NCI-H1694 treated with DMSO at 0.1 percent for 48 hours (cell line): ENCODE measurements at regions not wholly inside any gene's neighbourhood (a gene's known extent, or its start where the extent isn't known, plus 50 kb on each side); places are given as distances from the start of the nearest gene placed in this dataset.

Experiments used
- DNase-seq: peaks from one replicate; lab custom pipeline; 2025; lab: John Stamatoyannopoulos, UW

DNA sequence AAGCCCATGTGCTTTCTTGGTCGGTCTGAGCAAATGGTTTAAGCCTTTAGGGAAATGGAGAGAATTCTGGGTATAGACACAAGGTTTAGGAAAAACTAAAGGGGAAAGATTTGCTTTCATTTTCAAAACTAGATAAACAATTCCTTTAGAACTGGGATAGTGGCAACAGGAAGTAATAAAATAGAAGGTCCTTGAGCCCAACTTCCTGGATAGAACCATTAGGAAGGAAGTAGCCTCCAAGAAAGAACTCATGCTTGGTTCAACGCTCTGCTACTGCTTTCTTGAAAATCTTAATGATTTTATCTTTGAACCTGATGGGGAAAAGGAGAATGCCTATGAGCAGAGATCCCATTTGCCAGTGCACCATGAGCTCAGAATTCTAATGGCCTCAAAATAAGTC lies 147.0 kb upstream of the THRB start:
- no peak for DNase-seq

DNA sequence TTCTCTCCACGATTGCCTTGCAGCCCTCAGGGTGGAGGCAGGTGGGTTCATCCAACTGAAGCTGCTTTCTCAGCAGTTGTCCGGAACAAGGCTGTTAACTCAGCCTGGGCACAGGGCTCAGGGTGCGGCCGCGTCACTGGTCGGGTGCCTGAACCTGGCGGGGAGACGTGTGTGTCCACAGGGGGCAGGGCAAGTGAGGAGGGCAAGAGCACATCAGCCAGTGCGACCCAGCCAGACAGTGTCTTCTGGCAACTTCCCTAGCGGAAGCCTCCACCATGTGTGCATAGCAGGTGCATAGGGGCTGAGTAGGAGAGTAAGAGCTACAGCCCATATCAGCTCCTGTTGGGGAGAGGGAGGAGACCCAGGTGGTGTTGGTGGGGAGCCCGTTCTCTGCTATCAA lies 150.4 kb upstream of the THRB start:
- DNase-seq = no peak

DNA sequence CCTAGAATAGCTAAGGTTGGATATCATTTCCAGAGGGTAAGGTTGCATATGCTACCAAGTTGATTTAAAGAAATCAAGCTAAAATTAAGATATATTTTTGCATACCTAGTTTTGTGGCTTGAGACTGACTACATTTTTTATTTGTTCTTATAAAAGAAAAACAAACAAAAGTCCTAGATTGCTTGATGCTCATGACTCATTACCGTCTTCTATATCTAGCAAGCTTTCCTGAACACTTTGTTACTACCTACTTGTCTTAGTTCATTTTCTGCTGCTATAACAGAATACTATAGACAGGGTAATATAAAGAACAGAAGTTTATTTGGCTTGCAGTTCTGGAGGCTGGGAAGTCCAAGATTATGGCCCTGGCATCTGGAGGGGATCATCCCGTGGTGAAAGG lies 152.1 kb upstream of the THRB start:
- DNase-seq = no peak

DNA sequence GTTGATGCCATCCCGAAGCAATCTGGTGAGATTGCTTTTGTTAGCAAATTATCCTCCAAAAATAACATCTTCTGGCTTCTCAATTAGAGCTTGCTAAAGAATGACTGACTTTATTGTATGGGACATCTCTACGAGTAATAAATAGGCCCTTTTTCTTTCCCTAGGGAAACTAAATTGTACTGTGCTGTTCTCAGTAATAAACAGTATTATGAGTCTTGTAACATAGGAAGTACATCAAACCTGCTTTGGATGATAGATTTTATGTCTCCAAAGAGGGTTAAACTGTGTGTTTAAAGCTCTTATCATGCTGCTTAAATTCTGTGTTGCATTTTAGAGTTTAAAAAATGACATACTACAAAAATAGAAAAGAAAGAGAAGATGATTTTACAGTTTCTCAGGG lies 153.4 kb upstream of the THRB start:
- no peak for DNase-seq

DNA sequence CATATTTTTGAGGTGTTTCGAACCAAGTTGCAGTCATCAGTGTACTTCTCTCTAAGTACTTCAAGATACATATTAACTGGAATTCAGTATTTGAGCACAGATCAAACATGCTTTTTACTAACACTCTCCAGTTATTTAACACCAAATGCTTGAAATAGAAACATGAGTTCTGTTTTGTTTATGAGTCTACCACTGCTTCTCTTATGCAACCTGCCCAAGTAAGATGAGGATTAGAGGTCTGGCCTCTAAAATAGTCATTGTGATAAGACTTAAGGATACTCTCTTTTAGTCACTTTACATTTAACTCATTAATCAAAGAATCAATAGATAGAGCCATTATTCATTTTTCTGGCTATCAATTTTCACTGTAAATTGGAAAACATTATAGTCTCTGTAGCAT lies 156.2 kb upstream of the THRB start:
- DNase-seq = no peak

DNA sequence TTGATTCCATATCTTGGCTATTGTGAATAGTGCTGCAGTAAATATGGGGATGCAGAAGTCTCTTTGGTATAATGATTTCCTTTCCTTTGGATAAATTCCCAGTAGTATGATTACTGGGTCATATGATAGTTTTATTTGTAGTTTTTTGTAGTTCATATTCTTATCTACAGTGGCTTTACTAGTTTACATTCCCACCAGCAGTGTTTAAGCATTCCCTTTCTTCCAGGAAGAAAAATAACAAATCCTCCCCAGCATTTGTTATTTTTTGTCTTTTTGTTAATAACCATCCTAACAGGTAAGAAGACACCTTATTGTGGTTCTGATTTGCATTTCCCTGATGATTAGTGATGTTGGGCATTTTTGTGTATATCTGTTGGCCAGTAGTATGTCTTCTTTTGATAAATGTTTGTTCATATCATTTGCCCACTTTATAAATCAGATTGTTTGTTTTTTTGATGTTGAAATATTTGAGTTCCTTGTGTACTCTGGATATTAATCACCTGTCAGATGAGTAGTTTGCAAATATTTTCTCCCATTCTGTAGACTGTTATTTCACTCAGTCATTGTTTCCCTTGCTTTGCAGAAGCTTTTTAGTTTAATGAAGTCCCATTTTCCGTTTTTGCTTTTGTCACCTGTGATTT lies 163.3 kb upstream of the THRB start:
- DNase-seq = no peak

DNA sequence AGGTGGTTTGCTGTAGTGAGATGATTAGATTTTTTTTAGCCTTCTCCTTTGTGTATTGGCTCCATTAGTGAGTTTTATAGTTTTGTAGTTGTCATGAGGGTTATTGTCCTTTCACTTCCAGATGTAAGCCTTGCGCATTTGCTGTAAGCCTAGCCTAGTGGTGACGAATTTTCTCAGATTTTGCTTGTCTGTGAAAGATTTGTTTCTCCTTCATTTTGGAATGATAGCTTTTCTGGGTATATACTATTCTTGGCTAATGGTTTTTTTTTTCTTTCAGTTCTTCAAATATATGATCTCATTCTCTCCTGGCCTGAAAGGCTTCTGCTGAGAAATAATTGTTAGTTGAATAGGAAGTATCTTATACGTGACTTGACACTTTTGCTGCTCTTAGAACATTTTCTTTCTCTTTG lies 166.5 kb upstream of the THRB start:
- no peak for DNase-seq

DNA sequence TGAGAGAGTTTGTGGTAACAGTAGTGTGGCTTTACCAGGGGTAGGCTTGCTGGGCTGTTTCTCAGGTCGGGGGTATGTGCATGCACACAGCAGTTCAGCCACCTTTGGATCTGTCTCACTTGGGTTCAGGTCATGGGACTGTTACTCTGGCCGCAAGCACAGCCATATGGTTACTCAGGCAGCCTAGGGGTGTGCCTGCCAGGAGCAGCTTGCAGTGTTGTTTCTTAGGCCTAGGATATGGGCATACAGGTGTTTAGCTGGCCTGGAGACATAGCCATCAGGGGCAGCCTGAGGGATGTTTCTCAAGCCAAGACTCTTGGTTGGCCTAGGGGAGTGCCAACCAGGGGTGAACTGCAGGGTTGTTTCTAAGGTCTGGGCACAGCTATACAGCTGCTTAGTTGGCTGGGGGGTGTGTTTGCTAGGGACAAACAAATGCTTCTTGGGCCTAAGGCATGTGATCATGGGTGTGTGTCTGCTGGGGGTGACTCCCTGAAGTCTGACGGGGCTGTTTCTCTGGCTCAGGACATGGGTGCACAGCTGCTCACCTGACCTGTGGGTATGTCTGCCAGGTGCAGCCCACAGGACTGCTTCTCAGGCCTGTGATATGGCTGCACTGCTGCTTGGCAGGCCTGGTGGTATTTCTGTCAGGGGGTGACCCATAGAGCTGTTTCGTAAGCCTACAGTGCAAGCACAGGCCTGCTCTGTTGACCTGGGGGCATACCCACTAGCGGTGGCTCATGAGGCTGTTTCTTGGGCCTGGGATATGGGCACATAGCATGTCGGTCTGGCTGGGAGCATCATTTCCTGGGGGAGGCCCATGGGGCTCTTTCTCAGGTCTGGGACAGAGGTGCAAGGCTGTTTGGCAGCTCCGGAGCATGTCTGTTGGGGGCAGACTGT lies 168.0 kb upstream of the THRB start:
- DNase-seq = no peak

DNA sequence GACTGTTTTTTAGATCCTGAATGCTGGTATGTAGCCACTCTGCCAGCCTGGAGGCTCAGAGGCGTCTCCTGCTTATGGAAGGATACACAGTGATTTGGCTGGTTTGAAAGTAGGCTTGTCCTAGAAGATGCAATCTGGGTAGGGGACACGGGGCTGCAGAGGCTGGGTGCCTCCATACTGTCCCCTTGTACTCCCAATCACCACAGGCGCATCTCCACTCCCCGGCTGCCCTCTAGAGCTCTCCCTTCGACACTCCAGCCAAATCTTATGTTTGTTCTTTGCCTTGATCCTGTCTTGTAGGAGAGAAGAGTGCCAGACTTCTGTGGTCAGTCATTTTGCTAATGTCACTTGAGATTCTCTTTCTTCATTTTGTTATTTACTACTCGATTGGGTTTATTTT lies 168.8 kb upstream of the THRB start:
- no peak for DNase-seq

DNA sequence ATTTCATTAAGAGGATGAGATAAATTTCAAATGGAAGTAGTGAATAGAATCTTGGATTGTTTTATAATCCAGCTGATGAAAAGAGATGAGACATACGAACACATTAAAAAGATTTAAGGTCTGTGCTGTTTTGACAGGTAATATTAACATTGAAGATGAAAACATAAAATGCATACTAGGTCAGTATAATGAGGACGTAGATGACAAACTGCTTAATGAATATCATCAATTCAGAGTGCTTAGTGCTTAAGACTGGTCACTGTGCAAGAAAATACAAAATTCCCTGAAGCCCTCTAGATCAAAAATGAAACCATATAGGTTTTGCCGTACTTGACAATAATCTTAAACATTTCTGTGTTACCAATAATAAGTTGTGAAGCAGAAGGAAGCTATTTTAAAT lies 173.4 kb upstream of the THRB start:
- DNase-seq = no peak

DNA sequence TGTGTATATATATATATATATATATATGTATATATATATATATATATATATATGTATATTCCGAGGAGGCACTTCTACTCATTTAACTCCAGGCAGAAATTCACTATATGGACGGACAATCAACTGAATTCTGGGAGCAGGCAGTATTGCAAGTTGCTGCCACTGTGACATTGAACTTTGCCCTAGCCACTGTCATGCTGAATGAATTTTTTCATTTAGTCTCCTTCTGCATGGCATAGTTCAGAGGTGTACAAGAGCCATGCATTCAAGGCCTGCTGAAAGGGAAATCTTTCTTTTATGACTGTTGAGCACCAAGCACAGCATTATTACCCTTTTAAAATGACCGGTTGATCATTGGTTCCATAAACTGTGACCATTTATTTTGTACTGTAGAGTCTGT lies 176.2 kb upstream of the THRB start:
- no peak for DNase-seq

DNA sequence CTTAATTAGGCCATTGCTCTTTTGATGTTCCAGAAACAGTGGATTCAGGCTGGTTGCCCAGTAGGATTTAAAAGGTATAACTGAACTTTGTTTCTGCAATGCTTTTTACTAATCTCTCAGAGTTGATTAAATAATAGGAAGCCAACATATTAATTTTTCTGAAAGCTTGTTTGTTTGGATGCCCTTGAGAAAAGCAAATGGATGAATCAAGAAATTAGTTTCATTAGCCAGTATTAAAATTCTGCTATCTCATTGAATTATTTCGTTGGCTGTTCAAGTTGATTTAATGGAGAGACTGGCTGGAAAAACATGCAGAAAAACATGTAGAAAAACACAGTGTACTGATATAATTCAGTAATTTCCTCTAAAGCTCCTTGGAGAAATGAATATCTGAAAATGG lies 178.9 kb upstream of the THRB start:
- no peak for DNase-seq

DNA sequence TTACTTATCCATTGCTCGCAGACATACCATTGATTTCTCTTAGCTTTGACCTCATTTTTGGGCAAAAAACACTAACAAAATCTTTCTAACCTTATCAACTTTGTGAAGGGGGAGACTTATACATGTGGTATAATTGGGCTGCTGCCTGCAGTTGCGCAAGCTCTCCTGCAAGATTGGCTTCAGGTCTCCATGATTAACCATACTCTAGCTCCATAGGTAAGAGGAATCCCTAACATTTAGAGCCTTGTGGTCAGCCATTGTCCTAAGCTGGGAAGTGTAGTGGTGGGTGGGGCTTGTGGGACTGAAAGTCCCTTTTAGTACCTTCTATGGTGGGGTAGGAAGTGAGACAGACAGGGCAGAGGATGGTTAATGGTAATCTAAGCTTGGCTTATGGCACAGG lies 179.6 kb upstream of the THRB start:
- no peak for DNase-seq

DNA sequence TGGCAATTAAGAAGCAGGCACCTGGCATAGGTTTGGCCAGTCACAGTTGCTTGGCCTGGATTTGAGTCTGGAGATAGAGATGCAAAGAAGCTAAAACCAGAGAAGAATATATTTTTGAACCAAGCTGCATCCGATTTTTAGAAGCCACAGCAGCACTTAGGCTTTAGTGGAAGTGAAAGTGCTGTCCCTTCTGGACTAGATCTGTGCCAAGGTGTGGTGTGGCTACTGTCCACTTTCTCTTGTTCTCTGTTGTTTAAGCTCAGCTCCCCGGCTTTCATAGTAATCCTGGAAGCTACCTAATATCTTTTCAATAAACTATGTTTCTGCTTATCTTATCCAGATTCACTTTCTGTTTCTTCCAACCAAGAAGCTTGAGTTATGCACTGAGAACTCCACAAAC lies 183.4 kb upstream of the THRB start:
- DNase-seq = no peak

DNA sequence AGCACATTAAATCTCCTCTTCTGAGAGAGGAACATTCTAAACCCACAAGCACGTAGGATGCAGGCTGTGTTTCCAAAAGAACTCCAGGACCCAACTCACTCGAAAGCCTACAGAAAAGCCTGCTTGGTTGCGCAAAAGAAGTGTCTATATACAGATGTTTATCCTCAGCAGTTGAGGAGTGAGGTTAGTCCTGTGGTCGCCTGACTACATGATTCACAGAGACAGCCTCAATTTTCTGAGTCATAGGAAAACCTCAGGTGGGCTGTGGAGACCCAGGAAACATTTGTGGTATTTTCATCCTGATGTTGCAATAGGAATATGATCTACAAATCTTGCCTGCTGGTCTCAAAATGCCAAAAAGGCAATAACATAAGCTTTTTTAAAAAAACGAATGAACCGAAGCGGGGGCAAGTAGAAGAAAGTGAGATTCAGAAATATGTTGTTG lies 183.8 kb upstream of the THRB start:
- DNase-seq = no peak

DNA sequence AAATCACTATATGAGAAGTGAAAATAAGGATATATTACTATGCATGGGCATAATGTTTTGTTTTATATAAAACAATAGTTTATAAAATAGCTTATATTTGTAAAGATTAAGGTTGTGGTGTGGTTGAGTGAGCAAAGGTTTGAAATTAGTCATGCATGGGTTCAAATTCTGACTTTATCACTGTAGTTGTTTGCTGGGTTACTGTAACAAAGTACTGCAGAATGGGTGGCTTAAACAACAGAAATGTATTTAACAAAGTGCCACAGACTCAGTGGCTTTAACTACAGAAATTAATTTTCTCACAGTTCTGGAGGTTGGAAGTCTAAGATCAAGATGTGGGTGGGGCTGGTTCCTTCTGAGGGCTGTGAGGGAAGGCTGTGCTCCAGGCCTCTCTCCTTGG lies 184.8 kb upstream of the THRB start:
- DNase-seq = no peak

DNA sequence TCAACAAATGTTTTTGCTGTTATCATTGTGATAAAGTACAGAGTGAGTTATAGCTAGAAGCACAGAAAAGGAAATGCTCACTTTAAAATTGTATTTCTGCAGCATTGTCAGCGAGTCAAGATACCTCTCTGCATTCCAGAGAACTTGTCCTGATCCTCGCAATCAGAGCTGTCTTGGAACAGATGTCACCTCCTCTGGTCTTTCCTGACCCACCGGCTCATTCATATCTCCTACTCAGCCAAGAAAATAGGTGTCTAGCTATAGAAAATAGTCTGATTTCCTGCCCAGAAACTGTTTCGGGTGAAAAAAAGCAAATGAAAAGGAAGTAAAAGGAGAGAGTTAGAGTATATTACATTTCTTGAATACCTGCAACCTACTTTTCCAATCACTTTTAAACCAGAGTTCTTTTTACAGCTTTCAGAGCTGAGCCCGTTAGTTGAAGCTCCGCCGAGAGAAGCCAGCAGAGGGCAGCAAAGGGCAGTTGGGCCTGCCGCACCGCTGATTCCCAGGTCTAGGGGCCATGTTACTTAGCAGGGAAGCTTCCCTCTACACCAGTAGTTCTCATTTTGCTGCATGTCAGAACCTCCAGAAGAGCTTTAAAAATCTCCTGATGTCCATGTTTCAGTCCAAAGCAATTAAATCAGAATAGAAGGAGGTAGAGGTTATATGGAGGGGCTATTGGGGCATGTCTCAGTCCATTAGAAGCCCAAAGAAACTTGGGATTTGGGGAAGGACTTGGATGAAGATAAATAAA lies 185.7 kb upstream of the THRB start:
- peak; percentile 15 for DNase-seq

DNA sequence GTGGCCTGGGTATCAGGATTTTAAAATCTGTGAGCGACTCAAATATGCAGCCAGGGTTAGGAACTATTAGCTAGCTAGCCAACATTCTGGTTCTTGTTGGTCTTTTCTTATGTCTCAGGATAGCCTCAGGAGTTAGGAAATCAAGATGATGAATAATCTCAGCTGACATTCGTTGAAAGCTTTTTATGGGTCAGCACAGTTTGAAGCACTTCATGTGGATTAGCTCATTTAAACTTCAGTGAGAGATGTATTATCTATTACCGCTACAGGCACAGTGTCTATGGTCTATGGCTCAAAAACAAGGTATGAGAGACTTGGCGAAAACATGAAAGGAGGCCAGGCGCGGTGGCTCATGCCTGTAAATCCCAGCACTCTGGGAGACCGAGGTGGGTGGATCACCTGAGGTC lies 187.5 kb upstream of the THRB start:
- no peak for DNase-seq

DNA sequence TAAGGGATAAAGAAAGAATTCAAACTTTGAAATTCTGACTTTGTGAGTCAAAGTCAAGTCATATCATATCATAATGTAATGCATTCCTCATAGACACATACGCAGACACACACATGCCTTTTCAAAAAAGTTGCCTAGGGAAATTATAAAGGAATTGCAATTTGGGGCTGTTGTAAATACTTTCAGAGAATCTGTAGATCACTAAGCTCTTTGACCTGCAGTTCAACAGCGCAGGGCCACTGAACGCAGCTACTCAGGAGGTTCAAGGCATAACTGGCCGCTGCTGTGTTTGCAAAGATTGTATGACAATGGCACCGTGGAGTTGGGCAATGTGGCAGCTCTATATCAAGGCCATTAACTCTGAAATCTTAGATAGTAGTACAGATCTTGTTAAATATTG lies 188.4 kb upstream of the THRB start:
- DNase-seq = no peak

DNA sequence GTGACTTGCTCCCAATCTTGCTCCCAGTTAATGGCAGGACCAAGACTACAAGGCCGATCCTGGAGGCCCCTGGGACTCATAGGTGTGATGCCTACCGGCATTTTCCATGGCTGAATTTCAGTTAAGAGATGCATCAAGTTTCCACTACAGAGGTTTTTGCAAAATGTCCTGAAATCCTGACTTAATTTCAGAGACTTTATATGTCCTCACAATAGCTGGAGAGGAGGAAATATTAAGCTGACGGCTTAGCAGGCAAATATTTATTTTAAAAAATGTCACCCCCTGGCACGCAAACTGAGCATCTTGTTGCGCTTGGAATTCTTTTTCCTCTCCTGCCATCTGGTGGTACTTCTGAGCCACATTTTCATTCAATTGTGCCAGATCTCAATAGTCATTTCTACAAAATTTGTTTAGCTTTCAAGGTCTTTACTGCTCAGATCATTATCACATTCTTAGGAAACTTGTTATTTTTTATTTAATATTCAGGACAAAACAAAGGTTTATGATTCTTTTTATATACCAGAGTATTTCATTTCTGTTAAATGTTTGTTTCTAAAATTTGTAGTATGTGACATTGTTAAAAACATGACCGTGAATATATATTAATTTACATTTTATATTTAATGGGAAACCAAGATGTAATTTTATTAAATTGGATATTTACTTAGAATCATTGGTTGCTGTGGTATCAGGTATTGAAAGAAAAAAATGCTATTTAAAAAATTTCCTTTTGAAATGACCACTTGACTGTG lies 189.2 kb upstream of the THRB start:
- DNase-seq = peak; percentile 26

DNA sequence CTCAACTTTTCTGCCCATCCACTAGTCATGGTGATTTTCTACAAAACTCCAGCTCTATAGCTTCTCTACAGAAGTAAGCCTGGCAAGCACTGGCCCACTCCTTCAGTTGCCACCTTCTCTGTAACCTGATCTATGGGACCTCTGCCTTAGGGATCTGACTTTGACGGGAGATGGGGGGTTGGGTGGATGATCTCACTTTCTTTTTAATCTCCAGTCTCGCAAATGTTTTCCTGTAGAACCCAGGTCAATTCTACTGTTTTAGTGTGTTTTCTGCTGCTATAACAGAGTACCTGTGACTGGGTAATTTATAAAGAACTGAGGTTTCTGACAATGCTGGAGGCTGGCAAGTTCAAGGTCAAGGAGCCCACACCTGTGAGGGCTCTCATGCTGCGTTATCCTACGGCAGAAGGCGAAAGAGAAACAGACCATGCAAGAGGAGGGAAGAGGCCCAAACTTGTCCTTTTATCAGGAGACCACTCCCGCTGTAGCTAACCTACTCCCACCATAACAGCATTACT lies 189.9 kb upstream of the THRB start:
- DNase-seq = no peak

DNA sequence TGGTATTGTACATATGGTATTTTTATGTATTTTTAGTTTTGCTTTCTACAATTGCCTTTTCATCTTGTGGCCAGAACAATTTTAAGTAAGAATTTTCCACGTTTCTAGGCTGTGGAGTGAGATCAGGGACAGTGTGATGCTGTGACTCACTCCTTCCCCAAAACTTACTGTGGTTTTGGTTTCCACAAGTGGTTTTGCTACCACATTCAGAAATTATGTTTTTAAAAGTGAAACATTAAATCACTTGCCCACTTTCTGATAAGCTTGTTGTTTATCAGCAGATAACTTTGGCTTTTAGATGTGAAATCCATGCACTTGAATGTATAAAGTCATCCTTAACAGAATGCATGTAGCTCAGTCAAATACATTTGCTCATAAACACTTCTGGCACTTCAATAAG lies 192.2 kb upstream of the THRB start:
- DNase-seq = no peak
